Amniotic epithelial cell (primary cell): ENCODE measurements at regions not wholly inside any gene's neighbourhood (a gene's known extent, or its start where the extent isn't known, plus 50 kb on each side); places are given as distances from the start of the nearest gene placed in this dataset.

Source experiments
- DNase-seq: peaks from one replicate; pipeline ENCODE4 v3.0.0-alpha.2; 2010; ENCODE audit warnings: low read depth

DNA sequence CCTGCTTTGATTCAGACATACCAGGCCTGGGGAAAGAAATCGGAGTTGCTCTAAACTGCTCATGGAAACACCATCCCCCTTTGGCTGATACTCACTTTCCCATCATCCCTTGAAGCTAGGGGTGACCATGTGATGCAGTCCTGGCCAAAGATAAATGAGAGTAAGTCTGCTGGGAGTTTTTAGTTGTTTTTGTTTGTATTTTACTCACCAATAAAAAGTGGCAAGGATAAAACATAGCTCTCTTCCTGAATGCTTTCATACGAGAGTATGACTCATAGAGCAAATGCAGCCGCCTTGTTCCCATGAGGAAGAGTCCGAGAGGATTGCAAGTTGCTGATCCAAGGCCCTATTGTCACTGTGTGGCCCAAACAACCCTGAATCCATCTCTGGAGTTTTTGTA, 126.4 kb upstream of the TMEM132C start:
- DNase-seq = no peak

GRCh38 chr12:128150961-128151360, 116.0 kb upstream of the TMEM132C start:
- DNase-seq = no peak

DNA sequence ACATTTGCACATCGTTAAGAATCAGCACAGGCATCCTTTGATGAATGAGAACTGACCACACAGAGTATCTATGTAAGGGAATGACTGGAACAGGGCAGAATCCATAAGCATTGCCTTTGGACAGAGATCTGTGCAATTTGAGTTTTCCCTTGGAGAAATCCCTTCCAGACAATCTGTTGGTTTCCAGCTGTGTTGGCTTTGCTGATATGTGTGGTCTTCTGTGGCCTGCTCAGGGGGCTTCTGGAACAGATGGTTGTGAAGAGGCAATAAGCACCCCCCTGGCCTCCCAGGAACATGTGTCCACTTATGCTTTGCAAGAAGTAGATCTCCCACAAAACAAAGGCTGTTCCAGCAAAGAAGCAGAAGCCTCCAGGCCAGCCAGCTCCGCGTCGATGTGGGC, 111.4 kb upstream of the TMEM132C start:
- no peak for DNase-seq

GRCh38 chr12:128163086-128163485, 103.9 kb upstream of the TMEM132C start:
- no peak for DNase-seq

DNA sequence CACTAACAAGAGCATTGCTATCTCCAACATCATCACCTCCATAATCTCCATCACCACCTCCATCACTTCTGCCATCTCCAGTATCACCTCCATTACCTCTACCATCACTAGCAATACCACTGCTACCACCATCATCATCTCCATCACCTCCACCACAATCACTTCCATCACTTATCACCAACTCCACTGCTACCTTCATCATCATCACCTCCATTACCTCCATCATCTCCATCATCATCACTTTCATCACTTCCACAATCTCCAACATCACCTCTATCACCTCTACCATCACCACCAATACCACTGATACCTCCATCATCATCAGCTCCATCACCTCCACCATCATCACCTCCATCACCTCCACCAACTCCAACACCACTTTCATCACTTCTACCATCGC, 102.4 kb upstream of the TMEM132C start:
- no peak for DNase-seq

DNA sequence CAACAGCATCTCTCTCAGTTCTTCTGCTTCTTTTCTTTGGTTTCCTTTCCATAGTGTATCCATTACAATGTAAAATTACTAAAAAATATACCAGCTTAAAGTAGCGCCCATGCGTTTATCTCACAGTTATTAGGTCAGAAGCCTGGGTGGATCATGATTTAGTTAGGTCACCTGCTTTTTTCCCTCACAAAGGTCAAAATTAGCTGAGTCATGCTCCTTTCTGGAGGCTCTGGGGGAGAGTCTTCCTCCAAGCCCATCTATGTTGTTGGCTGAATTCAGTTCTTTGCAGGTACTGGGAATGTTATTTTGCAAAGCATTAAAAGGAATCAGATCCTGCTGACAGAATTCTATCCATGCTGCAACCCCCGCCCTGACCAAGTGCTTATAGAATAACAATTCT, 101.6 kb upstream of the TMEM132C start:
- DNase-seq = no peak

GRCh38 chr12:128168273-128168672, 98.7 kb upstream of the TMEM132C start:
- DNase-seq = no peak

- no peak for DNase-seq
Measured at GRCh38 chr12:128170181-128170580, 96.8 kb upstream of the TMEM132C start.

DNA sequence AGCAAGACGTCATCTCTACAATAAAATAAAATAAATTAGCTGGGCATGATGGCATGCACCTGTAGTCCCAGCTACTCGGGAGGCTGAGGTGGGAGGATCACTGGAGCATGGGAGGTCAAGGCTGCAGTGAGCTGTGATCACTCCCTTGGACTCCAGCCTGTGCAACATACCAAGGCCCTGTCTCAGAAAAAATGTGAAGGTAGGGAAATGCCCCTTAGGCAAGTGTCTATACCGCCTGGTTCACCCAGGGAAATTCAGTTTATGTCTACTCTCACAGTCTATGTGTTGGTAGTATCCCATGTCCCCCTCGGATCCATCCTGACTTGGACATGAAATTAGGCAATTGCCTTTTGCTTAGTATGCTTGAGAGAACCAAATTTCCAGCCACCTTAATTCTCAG, 88.4 kb upstream of the TMEM132C start:
- no peak for DNase-seq

GRCh38 chr12:128178966-128179365, 88.0 kb upstream of the TMEM132C start:
- DNase-seq = no peak

- no peak for DNase-seq
Measured at GRCh38 chr12:128180166-128180565, 86.8 kb upstream of the TMEM132C start.

DNA sequence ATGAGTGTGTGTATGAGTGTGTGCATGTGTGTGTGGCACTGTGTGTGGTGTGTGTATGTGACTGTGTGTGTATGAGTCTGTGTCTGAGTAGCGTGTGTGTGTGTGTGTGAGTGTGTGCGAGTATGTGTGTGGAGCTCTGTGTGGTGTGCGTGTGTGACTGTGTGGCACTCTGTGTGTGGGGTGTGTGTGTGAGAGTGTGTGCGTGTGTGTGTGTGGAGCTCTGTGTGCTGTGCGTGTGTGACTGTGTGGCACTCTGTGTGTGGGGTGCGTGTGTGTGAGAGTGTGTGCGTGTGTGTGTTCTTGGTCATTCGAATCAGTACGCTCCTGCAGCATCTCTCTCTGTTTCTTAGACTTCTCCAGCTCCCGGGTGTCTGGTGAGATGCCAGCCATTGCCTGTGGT, 76.9 kb upstream of the TMEM132C start:
- no peak for DNase-seq

GRCh38 chr12:128190614-128191013, 76.4 kb upstream of the TMEM132C start:
- no peak for DNase-seq

DNA sequence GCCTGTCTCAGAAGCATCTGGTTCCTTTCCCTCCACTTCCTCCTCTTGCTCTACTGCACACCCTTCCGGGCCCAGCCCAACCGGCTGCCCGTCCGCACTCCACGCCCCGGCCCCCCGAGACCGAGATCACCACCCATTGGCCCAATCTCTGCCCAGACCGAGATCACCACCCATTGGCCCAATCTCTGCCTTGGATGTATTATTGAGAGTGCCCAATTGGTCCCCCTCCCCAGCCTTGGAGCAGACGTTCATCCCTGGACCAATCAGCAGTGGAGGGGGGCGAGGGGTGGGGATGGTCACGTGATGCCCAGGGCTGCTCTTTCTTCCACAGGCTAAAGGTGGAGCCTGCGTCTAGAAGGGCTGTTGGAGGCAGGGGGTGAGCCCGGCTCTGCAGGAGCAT, 75.6 kb upstream of the TMEM132C start:
- DNase-seq = no peak

DNA sequence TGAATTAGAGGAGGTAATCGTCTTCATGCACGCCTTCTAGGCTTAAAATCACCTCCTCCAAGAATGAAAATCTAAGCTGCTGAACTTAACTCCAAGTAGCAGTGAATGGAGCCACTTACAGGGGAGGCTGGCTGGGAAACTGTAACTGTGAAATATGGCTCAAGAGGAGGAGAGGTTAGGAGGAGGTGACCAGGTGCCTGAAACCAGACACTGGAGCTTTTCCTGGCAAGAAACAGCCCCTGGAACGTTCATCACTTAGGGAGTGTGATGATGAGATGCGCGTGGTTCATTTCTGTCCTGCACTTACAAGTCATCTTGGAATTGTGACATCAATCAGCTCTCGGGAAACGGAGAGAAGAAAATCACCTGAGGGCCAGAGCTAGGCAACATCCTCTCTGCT, 62.3 kb upstream of the TMEM132C start:
- no peak for DNase-seq

GRCh38 chr12:128205145-128205544, 61.8 kb upstream of the TMEM132C start:
- DNase-seq = no peak

DNA sequence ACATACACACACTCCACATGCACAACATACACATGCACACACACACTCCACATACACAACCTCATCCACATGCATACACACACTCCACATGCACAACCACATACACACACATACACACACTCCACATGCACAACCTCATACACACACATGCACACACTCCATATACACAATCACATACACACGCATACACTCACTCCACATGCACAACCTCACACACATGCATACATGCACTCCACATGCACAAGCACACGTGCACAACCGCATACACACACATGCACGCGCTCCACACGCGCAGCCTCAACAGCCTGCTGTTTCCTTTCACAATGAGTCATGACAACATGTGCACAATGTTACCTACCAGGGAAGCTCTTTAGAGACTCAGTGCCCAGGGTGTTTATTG, 61.2 kb upstream of the TMEM132C start:
- no peak for DNase-seq
